ENCODE measurements at regions not wholly inside any gene's neighbourhood (a gene's known extent, or its start where the extent isn't known, plus 50 kb on each side); places are given as distances from the start of the nearest gene placed in this dataset.

GRCh38 chr2:147348931-147349555, 495.8 kb upstream of the ACVR2A start:
- TF ChIP-seq, protein P1, sequence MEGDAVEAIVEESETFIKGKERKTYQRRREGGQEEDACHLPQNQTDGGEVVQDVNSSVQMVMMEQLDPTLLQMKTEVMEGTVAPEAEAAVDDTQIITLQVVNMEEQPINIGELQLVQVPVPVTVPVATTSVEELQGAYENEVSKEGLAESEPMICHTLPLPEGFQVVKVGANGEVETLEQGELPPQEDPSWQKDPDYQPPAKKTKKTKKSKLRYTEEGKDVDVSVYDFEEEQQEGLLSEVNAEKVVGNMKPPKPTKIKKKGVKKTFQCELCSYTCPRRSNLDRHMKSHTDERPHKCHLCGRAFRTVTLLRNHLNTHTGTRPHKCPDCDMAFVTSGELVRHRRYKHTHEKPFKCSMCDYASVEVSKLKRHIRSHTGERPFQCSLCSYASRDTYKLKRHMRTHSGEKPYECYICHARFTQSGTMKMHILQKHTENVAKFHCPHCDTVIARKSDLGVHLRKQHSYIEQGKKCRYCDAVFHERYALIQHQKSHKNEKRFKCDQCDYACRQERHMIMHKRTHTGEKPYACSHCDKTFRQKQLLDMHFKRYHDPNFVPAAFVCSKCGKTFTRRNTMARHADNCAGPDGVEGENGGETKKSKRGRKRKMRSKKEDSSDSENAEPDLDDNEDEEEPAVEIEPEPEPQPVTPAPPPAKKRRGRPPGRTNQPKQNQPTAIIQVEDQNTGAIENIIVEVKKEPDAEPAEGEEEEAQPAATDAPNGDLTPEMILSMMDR (IDR thresholded peaks at IDR 0.05; ENCODE audit: low read depth, low read length, missing control alignments): no peak
- H3K4me3 ChIP-seq (replicated peaks; ENCODE audit: low read depth, low read length): no peak overlapping the region
- no peak for DNase-seq (ENCODE audit: extremely low read depth, low read depth)

GRCh38 chr2:147346142-147346541, 498.7 kb upstream of the ACVR2A start:
- no peak overlapping the region for H3K4me3 ChIP-seq (replicated peaks; ENCODE audit: low read depth, low read length)
- TF ChIP-seq, protein P1 (IDR thresholded peaks at IDR 0.05; ENCODE audit: low read depth, low read length, missing control alignments): no peak
- no peak for DNase-seq (ENCODE audit: extremely low read depth, low read depth)

- no peak overlapping the region for H3K4me3 ChIP-seq (replicated peaks; ENCODE audit: low read depth, low read length)
- no peak for DNase-seq (ENCODE audit: extremely low read depth, low read depth)
- TF ChIP-seq, protein P1 (IDR thresholded peaks at IDR 0.05; ENCODE audit: low read depth, low read length, missing control alignments): no peak
Observed at GRCh38 chr2:147345246-147345645, 499.6 kb upstream of the ACVR2A start.

DNA sequence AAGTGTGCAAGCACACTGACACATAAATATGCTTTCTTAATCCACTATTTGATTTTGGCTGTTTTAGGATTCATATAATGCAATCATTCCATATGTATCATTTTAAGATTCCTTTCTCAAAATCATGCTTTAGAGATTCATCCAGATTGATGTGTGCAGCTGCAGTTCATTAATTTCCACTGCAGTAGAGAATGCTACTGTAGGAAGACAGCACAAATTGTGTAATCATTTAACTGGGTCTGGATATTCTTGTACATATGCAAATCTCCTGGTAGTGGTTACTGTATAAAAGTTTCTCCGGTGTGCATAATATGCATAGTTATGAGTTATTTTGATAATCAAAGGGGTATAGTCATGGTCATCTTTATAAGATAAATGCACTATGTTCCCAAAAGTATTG, 502.5 kb upstream of the ACVR2A start:
- no peak for DNase-seq (ENCODE audit: extremely low read depth, low read depth)
- no peak overlapping the region for H3K4me3 ChIP-seq (replicated peaks; ENCODE audit: low read depth, low read length)
- TF ChIP-seq, protein P1 (IDR thresholded peaks at IDR 0.05; ENCODE audit: low read depth, low read length, missing control alignments): no peak

GRCh38 chr2:147331790-147332419, 512.9 kb upstream of the ACVR2A start:
- TF ChIP-seq, protein P1 (IDR thresholded peaks at IDR 0.05; ENCODE audit: low read depth, low read length, missing control alignments): peak; percentile 19
- no peak for DNase-seq (ENCODE audit: extremely low read depth, low read depth)
- H3K4me3 ChIP-seq (replicated peaks; ENCODE audit: low read depth, low read length): no peak overlapping the region

DNA sequence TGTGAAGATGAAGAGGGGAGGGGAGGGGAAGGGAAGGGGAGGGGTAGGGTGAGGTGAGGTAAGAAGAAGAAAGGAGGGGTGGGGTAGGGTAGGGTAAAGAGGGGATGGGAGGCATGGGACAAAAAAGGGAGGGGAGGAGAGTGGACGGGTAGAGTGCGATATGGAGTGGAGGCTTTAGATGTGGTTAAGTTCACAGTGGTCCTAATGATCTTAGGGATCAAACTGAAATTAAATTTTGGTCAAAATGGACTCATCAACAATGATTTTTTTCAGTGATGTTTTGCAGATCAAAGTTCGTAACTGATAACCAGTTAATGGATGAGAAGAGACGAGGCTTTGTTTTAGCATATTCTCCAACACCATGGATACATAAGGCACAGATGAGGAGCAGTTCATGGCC, 513.9 kb upstream of the ACVR2A start:
- no peak for DNase-seq (ENCODE audit: extremely low read depth, low read depth)
- TF ChIP-seq, protein P1 (IDR thresholded peaks at IDR 0.05; ENCODE audit: low read depth, low read length, missing control alignments): no peak
- no peak overlapping the region for H3K4me3 ChIP-seq (replicated peaks; ENCODE audit: low read depth, low read length)

All from HFF-Myc (cell line).